ENCODE measurements at regions not wholly inside any gene's neighbourhood (a gene's known extent, or its start where the extent isn't known, plus 50 kb on each side); places are given as distances from the start of the nearest gene placed in this dataset.

DNA sequence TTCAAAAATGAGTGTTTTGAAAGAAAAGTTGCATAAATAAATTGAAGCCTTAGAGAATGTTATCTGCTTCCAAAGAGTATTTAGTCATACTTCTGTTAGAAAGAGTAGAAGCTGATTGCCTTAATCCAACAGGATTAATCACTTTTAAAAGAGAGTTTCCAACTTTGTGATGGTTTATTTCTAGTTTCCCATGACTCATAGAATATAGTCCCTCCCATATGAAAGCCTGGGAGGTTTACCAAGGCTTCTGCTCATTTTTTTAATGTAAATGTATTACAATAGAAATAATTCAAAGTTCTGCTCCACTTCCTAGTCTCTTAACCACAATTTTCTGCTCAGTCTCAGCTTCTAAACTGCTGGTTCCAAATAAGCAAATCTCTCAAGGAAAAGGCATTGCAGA is 118.0 kb upstream of the IRAK1BP1 start:
- no peak overlapping the region for H3K4me2 ChIP-seq
- H3K36me3 ChIP-seq (ENCODE audit: insufficient read depth): no peaks in the 10 kb centered on the region
- Mint-ChIP-seq H3K4me1 (no peaks in the 10 kb centered on the region), H3K27me3 (ENCODE audit: insufficient read depth, low read depth, poor library complexity) (peaks cover 2% of the 10 kb centered on the region), H3K27ac (no peak overlapping the region), H3K9me3 (peaks cover 31% of the 10 kb centered on the region), H3K36me3 (ENCODE audit: low read depth) (peaks cover 18% of the 10 kb centered on the region; the same call in 2 of the 3 replicates), H3K4me3 (no peak overlapping the region)
- no peaks in the 10 kb centered on the region for H4K20me1 ChIP-seq (replicated peaks; ENCODE audit: insufficient read depth)
- H3F3A ChIP-seq (replicated peaks; ENCODE audit: low read depth): no peaks in the 10 kb centered on the region
- DNase-seq (ENCODE audit: low spot score) (no peak), ATAC-seq (no peak)
- no peaks in the 10 kb centered on the region for H3K79me2 ChIP-seq (replicated peaks; ENCODE audit: insufficient read depth)
- peaks cover 9% of the 10 kb centered on the region; the same call in 1 of the 2 replicates for H3K9me2 ChIP-seq (ENCODE audit: insufficient read depth)
- H2AFZ ChIP-seq: no peak overlapping the region
- TF ChIP-seq ZNF331 (CRISPR knock-in tag; IDR thresholded peaks at IDR 0.05; ENCODE audit: low read depth) (no peak), ZNF462 (CRISPR knock-in tag; IDR thresholded peaks at IDR 0.05) (no peak), EZH2 (IDR thresholded peaks at IDR 0.05; ENCODE audit: low read depth, unreplicated experiment) (no peak), ZNF114 (CRISPR knock-in tag; IDR thresholded peaks at IDR 0.05) (no peak), STAT1 (IDR thresholded peaks at IDR 0.05; ENCODE audit: unreplicated experiment) (no peak), CTCF (conservative IDR thresholded peaks at IDR 0.05; ENCODE audit: low read depth in 2 of 2) (no peak), NANOG (IDR thresholded peaks at IDR 0.05; ENCODE audit: borderline replicate concordance) (no peak), EZH2phosphoT487 (IDR thresholded peaks at IDR 0.05; ENCODE audit: unreplicated experiment) (no peak), JUNB (IDR thresholded peaks at IDR 0.05; ENCODE audit: unreplicated experiment) (no peak), POLR2AphosphoS5 (IDR thresholded peaks at IDR 0.05; ENCODE audit: low read depth) (no peak), CREB1 (CRISPR knock-in tag; IDR thresholded peaks at IDR 0.05; ENCODE audit: low read depth) (no peak)
- TF ChIP-seq, protein P1, sequence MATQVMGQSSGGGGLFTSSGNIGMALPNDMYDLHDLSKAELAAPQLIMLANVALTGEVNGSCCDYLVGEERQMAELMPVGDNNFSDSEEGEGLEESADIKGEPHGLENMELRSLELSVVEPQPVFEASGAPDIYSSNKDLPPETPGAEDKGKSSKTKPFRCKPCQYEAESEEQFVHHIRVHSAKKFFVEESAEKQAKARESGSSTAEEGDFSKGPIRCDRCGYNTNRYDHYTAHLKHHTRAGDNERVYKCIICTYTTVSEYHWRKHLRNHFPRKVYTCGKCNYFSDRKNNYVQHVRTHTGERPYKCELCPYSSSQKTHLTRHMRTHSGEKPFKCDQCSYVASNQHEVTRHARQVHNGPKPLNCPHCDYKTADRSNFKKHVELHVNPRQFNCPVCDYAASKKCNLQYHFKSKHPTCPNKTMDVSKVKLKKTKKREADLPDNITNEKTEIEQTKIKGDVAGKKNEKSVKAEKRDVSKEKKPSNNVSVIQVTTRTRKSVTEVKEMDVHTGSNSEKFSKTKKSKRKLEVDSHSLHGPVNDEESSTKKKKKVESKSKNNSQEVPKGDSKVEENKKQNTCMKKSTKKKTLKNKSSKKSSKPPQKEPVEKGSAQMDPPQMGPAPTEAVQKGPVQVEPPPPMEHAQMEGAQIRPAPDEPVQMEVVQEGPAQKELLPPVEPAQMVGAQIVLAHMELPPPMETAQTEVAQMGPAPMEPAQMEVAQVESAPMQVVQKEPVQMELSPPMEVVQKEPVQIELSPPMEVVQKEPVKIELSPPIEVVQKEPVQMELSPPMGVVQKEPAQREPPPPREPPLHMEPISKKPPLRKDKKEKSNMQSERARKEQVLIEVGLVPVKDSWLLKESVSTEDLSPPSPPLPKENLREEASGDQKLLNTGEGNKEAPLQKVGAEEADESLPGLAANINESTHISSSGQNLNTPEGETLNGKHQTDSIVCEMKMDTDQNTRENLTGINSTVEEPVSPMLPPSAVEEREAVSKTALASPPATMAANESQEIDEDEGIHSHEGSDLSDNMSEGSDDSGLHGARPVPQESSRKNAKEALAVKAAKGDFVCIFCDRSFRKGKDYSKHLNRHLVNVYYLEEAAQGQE (IDR thresholded peaks at IDR 0.05; ENCODE audit: unreplicated experiment): no peak
- TF ChIP-seq, protein P2, sequence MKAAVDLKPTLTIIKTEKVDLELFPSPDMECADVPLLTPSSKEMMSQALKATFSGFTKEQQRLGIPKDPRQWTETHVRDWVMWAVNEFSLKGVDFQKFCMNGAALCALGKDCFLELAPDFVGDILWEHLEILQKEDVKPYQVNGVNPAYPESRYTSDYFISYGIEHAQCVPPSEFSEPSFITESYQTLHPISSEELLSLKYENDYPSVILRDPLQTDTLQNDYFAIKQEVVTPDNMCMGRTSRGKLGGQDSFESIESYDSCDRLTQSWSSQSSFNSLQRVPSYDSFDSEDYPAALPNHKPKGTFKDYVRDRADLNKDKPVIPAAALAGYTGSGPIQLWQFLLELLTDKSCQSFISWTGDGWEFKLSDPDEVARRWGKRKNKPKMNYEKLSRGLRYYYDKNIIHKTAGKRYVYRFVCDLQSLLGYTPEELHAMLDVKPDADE (IDR thresholded peaks at IDR 0.05): no peak
- no peaks in the 10 kb centered on the region for H3K4me1 ChIP-seq (ENCODE audit: insufficient read depth)
- H3K27ac ChIP-seq (ENCODE audit: low read depth): no peak overlapping the region
- H3K4me3 ChIP-seq: no peak overlapping the region
- H3K27me3 ChIP-seq (ENCODE audit: insufficient read depth): no peaks in the 10 kb centered on the region

Data from GM23338 (cell line).